Activated CD8-positive, alpha-beta memory T cell treated with anti-CD3 and anti-CD28 coated beads for 36 hours (primary cell): ENCODE measurements at regions not wholly inside any gene's neighbourhood (a gene's known extent, or its start where the extent isn't known, plus 50 kb on each side); places are given as distances from the start of the nearest gene placed in this dataset.

Source experiments
- CTCF ChIA-PET: fragments of 350-600 bp; sonication (Branson Sonifier 250); formaldehyde crosslinking; loops from one replicate; lab custom pipeline; 2021; ENCODE audit warnings: antibody characterized with exemption; lab: Charles Lee
- POLR2A ChIA-PET: fragments of 350-600 bp; sonication (Branson Sonifier 250); formaldehyde crosslinking; loops from one replicate; lab custom pipeline; 2021; ENCODE audit warnings: antibody characterized with exemption; lab: Charles Lee

DNA sequence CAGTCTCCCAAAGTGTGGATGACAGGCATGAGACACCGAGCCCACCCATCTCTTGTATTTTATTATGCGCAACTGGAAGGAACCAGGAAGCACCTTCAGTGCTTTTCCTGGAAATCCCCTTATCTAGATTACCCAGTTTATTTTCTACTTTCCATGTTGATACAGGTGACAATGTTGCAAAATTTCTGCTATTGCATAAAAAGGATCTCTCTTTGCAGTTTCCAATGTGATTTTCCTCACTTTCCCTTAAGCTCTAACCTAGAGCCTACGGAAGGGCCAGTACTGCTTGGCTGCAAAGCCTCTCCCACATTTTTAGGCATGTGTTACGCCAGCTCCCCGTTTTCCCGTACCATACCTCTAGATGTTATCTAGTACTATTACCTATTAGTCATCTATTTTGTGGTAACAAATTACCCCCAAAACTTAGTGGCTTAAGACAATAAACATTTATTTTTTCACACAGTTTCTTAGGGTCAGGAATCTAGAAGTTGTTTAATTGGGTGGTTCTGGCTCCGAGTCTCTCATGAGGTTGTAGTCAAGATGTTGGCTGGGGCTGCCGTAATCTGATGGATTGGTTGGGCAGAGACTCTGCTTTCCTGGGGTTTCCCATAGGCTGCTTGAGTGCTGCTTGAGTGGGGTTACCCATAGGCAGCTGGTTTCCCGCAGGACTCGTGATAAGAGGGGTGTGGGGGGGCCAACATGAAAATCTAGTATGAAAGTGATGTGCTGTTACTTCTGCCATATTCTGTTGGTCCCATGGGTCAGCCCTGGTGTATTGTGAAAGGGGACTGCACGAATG lies 131.5 kb upstream of the HNRNPU start:
- ChIA-PET CTCF (no interaction called here), POLR2A (no interaction called here)

DNA sequence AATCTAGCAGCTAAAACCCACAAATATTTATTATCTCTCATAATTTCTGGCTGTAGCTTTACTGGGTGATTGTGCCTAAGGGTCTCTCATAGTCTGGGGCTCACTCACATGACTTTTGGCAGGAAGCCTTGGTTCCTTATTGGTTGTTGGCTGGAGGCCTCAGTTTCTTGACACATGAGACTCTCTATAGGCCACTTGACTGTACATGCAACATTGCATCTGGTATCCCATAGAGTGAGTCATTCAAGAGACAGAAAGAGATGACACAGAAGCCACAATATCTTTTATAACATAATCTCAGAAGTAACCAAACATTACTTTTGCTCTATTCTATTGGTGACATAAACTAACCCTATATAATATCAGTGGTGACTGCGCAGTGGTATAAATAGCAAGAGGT lies 128.5 kb upstream of the HNRNPU start:
- ChIA-PET POLR2A (no interaction called here), CTCF (no interaction called here)

DNA sequence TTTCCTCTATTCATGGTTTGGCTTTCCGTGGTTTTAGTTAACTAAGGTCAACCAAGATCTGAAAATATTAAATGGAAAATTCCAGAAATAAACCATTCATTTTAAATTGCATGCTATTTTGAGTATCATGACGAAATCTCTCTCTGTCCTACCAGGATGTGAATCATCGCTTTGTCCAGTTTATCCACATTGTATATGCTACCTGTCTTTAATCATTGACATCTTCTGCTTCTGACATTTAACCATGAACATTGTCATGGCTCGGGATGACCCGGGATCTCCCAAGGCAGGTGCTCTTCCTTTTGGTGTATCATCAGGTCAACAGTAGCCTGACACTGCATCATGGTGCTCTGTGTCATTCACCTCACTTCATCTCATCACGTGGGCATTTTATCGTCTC lies 125.5 kb upstream of the HNRNPU start:
- CTCF ChIA-PET: no interaction called here
- POLR2A ChIA-PET: no interaction called here

DNA sequence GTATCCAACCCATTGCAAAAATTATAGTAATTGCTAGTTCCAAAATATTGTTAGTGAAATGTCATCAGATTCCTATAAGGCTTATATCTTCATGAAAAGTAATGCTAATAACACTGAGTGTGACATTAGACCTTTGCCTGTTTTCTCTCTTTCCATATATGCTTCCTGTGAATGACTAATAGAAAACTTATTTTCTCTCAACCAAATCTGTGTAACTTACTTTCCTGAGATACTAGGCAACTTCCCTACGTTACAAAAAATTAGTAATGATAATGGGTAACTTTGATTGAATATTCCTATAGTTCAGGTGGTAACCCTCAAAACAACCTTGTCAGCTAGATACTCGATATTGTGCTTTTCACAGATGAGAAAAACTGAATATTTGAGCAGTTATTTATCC lies 124.2 kb upstream of the HNRNPU start:
- ChIA-PET CTCF (no interaction called here), POLR2A (no interaction called here)

DNA sequence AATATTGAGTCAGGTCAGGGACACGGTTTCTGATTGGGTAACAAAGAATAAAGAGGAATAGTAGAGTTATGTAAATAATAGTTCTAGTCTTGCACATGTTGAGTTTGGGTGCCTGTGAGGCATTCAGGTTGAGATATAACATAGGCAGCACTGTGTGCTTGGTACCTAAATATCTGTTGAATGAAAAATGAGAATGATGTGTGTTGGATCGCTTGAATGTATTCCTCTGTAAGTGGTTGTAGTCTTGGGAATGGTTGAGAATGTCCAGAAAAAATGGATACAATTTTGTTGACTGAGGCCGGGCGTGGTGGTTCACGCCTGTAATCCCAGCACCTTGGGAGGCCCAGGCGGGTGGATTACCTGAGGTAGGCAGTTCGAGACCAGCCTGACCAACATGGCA lies 116.3 kb upstream of the HNRNPU start:
- CTCF ChIA-PET: no interaction called here

DNA sequence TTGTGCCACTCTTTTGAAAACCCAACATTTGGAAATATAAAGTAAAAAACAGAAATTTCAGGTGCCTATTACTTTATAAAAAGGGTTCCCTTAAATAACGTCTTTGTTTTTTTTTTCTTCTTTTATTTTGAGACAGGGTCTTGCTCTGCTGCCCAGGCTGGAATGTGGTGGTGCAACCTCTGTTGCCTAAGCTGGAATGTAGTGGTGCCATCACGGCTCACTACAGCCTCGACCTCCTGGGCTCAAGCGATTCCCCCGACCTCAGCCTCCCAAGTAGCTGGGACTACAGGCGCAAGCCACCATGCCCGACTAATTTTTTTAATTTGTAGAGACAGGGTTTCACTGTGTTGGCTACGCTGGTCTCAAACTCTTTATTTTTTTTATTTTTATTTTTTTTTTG lies 110.2 kb upstream of the HNRNPU start:
- POLR2A ChIA-PET: no interaction called here
- CTCF ChIA-PET: interaction anchor here (1.3 kb wide), 1 partner anchor 68 kb away, joined by 3 read pairs; no protein-coding TSS in a partner anchor

More for the DNA sequence above, 116.3 kb upstream of the HNRNPU start:
- POLR2A ChIA-PET: no interaction called here

DNA sequence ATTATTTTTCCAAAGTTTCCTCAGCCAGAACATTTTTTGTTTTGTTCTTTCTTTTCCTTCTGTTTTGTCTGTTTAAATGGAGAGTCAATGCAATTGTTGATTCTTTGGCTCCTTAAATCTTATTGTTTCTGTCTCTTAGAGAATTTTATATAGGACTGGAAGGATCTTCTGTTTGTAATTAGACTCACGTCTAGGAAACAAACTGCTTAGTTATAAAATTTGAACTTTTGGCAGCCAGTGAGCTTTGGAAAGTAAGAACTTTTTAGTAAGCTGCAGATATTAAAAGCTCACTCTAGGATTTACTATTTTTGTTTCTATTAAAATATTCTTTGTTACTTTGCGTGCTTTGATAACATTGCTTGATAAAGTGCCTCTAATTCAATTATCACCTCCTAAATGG lies 109.8 kb upstream of the HNRNPU start:
- ChIA-PET POLR2A (no interaction called here), CTCF (interaction anchor here (1.1 kb wide), 1 partner anchor 80 kb away, joined by 3 read pairs; no protein-coding TSS in a partner anchor)

DNA sequence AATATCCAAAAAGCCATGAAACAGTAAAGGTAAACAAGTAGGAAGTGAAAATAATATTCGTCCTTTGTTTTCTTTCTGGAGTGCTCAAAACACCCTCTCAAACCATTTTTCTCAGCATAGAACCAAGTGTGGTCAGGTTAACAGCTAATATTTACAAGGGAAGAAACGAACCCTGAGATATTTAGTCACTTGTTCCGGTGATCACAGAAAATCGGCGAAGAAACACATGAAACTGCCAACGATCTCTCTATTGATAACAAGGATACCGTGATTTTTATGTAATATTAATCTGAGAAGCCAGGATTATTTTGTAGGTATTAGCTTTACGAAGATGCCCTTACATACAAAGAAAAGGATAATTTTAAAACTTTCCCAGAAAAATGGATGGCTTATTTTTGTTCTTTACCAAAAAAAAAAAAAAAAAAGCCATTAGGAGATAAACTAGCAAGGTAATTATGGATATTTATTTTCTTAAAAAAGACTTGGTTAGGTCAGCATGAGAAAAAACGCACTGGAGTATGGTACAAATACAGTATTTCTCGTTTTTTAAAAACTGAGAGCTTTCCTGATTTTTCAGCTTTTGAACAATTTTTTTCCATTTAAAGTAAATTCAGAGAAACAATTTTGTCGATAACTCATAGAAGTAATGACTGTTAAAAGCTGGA lies 107.3 kb upstream of the HNRNPU start:
- CTCF ChIA-PET: interaction anchor here (0.6 to 1.6 kb wide), 7 partner anchors 8 to 183 kb away, joined by 3 to 5 read pairs (median 3); no protein-coding TSS in a partner anchor

DNA sequence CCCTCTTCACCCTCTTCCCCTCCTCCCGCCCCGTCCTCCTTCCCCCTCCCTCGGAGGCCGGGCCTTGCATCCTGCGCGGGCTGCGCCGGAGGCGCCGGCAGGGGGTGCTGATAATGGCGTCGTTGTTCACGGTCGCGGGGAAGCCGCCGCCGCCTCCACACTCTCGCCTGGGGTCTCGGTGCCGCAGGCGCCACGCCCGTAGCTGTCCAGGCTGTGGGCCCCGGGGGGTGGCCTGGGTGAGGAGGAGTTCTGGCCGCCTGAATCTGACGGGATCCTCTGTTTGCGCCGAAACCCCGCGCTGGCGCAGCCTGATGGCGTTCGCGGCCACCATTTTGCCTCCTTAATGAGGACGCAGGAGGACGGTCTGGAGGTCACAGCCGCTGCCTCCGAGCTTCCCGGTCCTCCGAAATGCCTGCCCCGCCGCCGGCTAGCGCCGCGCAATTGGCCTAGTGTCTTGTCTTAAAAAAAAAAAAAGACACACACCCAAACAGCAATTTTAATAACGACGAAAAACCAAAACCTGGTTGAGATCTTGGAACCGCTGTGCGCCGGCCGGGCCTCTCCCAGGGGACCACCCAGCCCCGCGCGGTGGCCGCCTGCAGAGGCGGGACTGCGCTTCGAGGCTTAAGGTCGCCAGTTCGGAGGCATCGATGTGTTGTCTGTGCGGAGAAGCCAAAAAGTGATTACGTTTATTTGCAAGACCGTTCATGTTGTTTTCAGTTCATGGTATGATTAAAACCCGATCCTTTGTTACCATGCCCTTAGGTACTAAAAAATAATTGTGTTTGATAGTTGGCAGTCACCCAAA lies 106.6 kb upstream of the HNRNPU start:
- ChIA-PET POLR2A (interaction anchor here (0.6 to 3.5 kb wide), 5 partner anchors 108 to 594 kb away, joined by 3 to 49 read pairs (median 5); partner anchors contain the start of gene HNRNPU), CTCF (interaction anchor here (0.6 to 1.5 kb wide), 6 partner anchors 7 to 183 kb away, joined by 3 to 5 read pairs (median 3); no protein-coding TSS in a partner anchor)

More for the DNA sequence above, 107.3 kb upstream of the HNRNPU start:
- POLR2A ChIA-PET: interaction anchor here (0.6 to 3.5 kb wide), 4 partner anchors 108 to 595 kb away, joined by 3 to 49 read pairs (median 5); partner anchors contain the start of gene HNRNPU

DNA sequence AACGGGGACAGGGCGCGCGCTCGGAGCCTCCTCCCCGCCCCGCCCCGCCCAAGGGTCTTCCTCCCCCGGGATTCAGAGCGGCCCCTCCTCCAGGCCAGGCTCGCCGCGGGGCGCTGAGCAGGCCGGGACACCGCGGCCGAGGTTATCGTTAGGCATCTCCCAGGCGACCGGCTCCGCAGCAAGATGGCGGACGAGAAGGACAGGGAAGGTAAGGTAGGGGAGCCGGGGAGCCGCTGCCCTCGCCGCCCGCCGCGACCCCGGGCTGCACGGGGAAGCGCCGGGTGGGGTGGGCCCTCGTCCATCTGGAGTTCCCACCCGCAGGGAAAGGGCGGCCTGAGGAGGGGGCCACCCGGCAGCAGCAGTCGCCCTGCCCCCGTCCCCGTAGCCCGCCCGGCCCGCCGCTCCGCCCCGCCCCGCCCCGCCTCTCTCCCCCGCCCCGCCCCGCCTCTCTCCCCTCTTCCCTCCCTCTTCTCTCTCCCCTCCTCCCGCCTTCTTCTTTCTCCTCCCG lies 105.9 kb upstream of the HNRNPU start:
- ChIA-PET POLR2A (interaction anchor here (1.5 to 3.5 kb wide), 2 partner anchors 107 to 134 kb away, joined by 5 to 49 read pairs; partner anchors contain the start of gene HNRNPU), CTCF (interaction anchor here (1.2 to 1.5 kb wide), 3 partner anchors 32 to 135 kb away, joined by 3 to 5 read pairs (median 3); no protein-coding TSS in a partner anchor)

DNA sequence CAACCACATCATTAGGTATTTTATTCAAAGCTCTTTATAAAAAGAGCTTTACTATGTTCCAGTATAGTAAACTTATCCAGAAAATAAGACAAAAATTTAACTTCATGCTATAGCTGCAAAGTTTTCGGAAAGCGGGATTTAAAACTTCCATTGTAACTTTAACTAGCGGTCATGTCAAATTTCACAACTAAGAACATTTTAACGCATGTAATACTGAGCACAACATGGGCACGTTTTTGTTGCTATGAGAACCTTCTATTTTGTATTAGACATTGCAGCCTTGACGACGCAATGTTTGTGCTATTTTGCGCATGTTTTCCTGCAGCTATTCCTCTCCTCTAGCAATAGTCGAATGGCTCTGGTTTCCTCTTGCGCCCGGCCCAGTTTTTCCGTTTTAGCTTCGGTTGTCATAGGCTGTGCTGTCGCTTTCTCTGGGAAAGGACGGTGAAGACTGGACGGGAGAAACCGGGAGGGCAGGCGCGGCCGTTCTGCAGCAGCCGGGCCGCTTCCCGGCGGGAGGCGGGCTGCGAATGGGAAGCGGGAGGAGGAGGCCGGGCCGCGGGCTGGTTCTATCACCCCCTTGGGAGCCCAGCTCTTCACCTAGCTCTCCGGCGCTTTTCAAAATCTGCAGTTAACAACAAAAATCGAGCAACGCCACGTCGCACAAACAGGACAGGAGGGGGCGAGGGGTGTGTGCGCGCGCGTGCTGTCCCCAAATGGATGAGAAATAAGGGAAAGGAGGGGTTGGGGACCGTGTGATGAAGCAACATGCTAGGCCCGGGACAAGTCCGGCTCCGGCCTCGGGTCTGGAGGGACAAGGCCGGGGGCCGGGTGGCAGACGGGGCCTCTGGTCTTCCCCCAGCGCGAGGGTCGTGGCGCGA lies 105.3 kb upstream of the HNRNPU start:
- ChIA-PET CTCF (interaction anchor here (1.4 kb wide), 1 partner anchor 106 kb away, joined by 5 read pairs; no protein-coding TSS in a partner anchor), POLR2A (interaction anchor here (0.6 to 3.5 kb wide), 4 partner anchors 55 to 1591 kb away, joined by 3 to 49 read pairs (median 4); partner anchors contain the start of genes COX20 and HNRNPU)

DNA sequence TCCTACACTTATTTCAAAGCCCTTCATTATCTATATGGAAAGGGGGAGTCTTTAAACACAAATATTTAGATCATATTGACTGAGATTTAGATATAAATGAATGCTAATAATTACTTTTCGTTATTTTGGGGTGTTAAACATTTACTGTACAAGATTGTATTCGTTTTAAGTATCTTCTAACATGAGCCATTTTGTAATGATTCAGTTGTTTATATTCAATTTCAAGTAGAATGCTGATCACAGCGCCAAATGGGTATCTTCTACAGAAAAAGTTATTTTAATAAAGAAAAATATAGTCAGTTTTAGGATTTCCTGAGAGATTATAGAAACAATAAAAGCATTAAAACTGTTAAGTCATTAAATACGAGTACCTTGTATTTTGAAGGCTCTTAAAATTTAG lies 104.5 kb upstream of the HNRNPU start:
- POLR2A ChIA-PET: interaction anchor here (0.6 to 3.5 kb wide), 4 partner anchors 54 to 1591 kb away, joined by 3 to 49 read pairs (median 4); partner anchors contain the start of genes COX20 and HNRNPU
- CTCF ChIA-PET: interaction anchor here (1.4 kb wide), 1 partner anchor 105 kb away, joined by 5 read pairs; no protein-coding TSS in a partner anchor

DNA sequence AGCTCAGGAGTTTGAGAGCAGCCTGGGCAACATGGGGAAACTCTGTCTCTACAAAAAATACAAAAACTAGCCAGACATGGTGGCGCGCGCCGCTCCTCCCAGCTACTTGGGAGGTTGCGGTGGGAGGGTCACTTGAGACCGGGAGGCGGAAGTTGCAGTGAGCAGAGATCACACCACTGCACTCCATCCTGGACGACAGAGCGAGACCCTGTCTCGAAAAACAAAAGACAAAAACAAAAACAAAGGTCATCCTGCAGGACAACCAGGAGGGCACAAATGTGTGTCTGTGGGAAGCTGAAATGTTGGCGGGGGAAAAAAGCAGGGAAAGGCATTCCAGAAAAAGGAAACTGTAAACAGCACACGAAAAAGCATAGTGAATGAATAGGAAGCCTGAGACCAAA lies 104.1 kb upstream of the HNRNPU start:
- POLR2A ChIA-PET: no interaction called here
- CTCF ChIA-PET: interaction anchor here (1.4 kb wide), 1 partner anchor 105 kb away, joined by 5 read pairs; no protein-coding TSS in a partner anchor

DNA sequence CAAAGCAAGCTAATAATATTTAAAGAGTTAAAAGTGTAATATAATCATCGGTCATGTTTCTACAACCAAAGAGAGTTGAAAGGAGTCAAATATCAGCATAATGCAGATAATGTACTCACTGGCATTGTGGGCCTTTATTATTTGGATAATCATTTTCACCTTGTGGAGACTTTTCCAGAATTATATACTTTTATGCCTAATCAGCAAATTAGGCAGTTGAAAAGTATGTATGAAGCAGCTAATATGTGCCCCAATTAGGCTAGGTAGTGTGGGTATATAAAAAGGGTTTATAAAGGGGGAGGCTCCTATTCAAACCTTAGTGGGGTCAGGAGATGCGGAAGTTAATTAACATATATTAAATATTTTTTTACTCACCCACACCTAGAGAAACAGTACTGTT lies 102.8 kb upstream of the HNRNPU start:
- ChIA-PET CTCF (no interaction called here), POLR2A (no interaction called here)

DNA sequence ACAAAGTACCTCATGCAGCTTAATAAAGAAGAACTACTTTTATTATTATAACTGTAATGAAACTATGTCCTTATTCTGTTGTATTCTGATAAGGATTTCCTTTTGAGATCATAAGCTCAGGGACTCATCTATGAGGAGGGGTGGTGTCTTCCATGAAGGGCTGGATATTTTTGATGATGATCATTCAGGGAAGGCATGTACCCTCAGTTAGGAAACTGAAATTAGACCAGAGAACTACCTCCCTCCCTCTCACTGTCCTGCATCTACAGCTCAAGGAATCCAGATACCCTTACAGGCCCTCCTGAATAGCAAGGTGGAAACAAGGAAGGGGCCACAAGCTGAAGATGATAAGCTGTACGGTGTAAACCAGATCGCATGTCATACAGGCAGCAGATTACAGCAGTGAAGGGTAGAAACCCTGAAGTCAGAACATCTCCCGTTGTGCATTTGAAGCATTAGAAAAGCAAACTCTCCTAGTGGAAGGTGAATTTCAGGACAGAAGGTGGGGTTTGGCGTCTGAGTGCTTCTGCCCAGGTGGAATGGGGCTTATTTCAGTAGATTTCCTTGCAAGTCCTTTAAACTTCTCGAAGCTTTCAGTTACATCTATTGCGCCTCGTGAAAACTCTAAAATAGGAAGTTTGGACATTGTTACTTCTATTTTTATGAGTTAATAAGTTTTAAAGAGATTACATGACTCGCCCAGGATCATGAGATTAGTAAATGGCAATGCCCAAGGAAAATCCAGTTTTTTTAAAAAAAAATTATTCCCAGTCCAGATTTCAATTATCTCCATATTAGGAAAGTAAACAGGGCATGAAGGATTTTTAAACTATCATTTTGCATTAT lies 101.1 kb upstream of the HNRNPU start:
- ChIA-PET POLR2A (no interaction called here), CTCF (interaction anchor here (0.5 kb wide), 1 partner anchor 902 kb away, joined by 3 read pairs; no protein-coding TSS in a partner anchor)

DNA sequence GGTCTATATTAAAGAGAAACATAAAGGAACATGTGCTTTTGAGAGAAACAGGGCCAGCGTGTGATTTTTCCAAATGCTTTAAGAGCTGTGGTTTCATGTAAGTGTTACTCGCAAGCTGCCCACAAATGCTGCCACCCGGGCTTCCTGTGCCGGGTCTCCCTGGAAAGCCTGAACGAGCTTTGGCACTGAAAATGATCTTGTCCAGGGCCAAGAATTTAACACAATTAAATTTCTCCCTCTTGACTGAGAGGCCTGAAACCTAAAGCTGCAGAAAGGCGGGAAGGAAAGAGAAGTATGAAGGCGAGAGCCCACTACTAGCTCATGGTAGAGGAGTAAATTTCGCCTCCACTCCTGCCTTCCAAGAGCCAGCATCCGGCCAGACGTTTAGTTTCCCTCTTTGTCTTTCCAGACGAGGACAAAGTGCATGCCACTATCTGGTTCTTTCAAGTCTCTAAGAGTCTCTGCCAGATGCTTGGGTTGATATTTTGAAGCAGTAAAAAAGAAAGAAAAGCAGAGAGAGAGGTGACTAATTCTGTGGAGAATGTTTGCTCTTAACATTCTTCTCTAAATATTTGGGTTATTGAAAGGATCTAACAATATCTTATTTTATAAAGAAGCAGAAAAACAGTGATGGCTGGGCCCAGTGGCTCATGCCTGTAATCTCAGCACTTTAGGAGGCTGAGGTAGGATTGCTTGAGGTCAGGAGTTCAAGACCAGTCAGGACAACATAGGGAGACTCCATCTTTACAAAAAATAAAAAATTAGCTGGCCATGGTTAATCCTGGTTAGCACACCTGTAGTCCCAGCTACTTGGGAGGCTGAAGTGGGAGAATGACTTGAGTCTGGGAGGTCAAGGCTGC lies 100.0 kb upstream of the HNRNPU start:
- POLR2A ChIA-PET: interaction anchor here (0.6 to 0.7 kb wide), 2 partner anchors 38 to 99 kb away, joined by 3 to 4 read pairs; no protein-coding TSS in a partner anchor
- CTCF ChIA-PET: interaction anchor here (0.6 kb wide), 1 partner anchor 7 kb away, joined by 3 read pairs; no protein-coding TSS in a partner anchor
